ENCODE measurements at regions not wholly inside any gene's neighbourhood (a gene's known extent, or its start where the extent isn't known, plus 50 kb on each side); places are given as distances from the start of the nearest gene placed in this dataset.

- no peaks in the 10 kb centered on the region for H3K4me1 ChIP-seq
- H3K27ac ChIP-seq: no peak overlapping the region
- no peak overlapping the region for H3K9ac ChIP-seq (ENCODE audit: low read depth in 2 of 2, low read length in 2 of 2)
- TF ChIP-seq CTCF (IDR thresholded peaks at IDR 0.05): no peak
- H3K36me3 ChIP-seq: no peaks in the 10 kb centered on the region
- DNase-seq: no peak
- no peaks in the 10 kb centered on the region for H3K9me3 ChIP-seq
- intact Hi-C loops (cut with DNase I): no loop called here
- no peak overlapping the region for H3K4me3 ChIP-seq
- H3K27me3 ChIP-seq: no peaks in the 10 kb centered on the region
These were observed 87.7 kb downstream of the PXDC1 start for GRCh38 chr6:3663811-3664210.

- Histone ChIP-seq H3K36me3 (no peaks in the 10 kb centered on the region), H3K9ac (ENCODE audit: low read depth in 2 of 2, low read length in 2 of 2) (no peak overlapping the region), H3K4me1 (no peaks in the 10 kb centered on the region), H3K27ac (no peak overlapping the region), H3K4me3 (no peak overlapping the region), H3K27me3 (no peaks in the 10 kb centered on the region), H3K9me3 (no peaks in the 10 kb centered on the region)
- no peak for DNase-seq
- no peak for TF ChIP-seq CTCF (IDR thresholded peaks at IDR 0.05)
- intact Hi-C loops (cut with DNase I): no loop called here
These were observed 88.4 kb downstream of the PXDC1 start for GRCh38 chr6:3663081-3663480.

GRCh38 chr6:3661390-3661789 lies 90.1 kb downstream of the PXDC1 start:
- Histone ChIP-seq H3K4me1 (no peaks in the 10 kb centered on the region), H3K36me3 (no peaks in the 10 kb centered on the region), H3K4me3 (no peak overlapping the region), H3K9me3 (no peaks in the 10 kb centered on the region), H3K9ac (ENCODE audit: low read depth in 2 of 2, low read length in 2 of 2) (no peak overlapping the region), H3K27ac (no peak overlapping the region), H3K27me3 (no peaks in the 10 kb centered on the region)
- TF ChIP-seq CTCF (IDR thresholded peaks at IDR 0.05): no peak
- DNase-seq: no peak
- intact Hi-C loops (cut with DNase I): no loop called here

GRCh38 chr6:3660473-3660872 lies 91.0 kb downstream of the PXDC1 start:
- Histone ChIP-seq H3K27ac (no peak overlapping the region), H3K9ac (ENCODE audit: low read depth in 2 of 2, low read length in 2 of 2) (no peak overlapping the region), H3K4me3 (no peak overlapping the region), H3K27me3 (no peaks in the 10 kb centered on the region), H3K9me3 (no peaks in the 10 kb centered on the region), H3K36me3 (no peaks in the 10 kb centered on the region), H3K4me1 (no peaks in the 10 kb centered on the region)
- DNase-seq: no peak
- intact Hi-C loops (cut with DNase I): no loop called here
- no peak for TF ChIP-seq CTCF (IDR thresholded peaks at IDR 0.05)

GRCh38 chr6:3659748-3660147 lies 91.8 kb downstream of the PXDC1 start:
- Histone ChIP-seq H3K36me3 (no peaks in the 10 kb centered on the region), H3K27me3 (no peaks in the 10 kb centered on the region), H3K4me1 (no peaks in the 10 kb centered on the region), H3K9ac (ENCODE audit: low read depth in 2 of 2, low read length in 2 of 2) (no peak overlapping the region), H3K4me3 (no peak overlapping the region), H3K9me3 (no peaks in the 10 kb centered on the region), H3K27ac (no peak overlapping the region)
- no peak for DNase-seq
- no peak for TF ChIP-seq CTCF (IDR thresholded peaks at IDR 0.05)
- intact Hi-C loops (cut with DNase I): no loop called here

GRCh38 chr6:3656076-3656475 lies 95.4 kb downstream of the PXDC1 start:
- no peak for DNase-seq
- no peak for TF ChIP-seq CTCF (IDR thresholded peaks at IDR 0.05)
- intact Hi-C loops (cut with DNase I): no loop called here
- Histone ChIP-seq H3K4me3 (no peak overlapping the region), H3K27ac (no peak overlapping the region), H3K9ac (ENCODE audit: low read depth in 2 of 2, low read length in 2 of 2) (no peak overlapping the region), H3K27me3 (no peaks in the 10 kb centered on the region), H3K36me3 (no peaks in the 10 kb centered on the region), H3K9me3 (no peaks in the 10 kb centered on the region), H3K4me1 (no peaks in the 10 kb centered on the region)

Data from colonic mucosa (tissue), 4 donors.